ENCODE measurements at regions not wholly inside any gene's neighbourhood (a gene's known extent, or its start where the extent isn't known, plus 50 kb on each side); places are given as distances from the start of the nearest gene placed in this dataset.

DNA sequence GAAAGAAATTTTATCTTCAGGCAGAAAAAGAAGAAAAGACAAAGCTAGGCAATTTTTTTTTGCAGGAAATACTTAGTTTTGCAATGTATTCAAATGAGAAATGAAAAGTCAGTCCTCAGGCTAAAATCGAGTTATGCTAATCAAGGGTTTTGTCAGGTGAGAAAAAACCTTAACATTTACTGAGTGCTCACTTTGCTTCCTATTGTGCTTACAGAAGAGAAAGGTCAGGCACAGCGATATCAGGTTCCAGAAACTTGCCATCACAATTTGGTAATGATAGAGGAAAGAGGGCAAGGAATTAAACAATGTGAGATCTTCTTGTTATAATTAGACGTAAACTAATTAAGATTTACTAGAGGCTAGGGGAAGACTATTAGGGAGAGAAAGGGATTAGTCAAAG is 431.7 kb upstream of the CTNND2 start:
- Mint-ChIP-seq H3K36me3 (no peaks in the 10 kb centered on the region), H3K27me3 (no peaks in the 10 kb centered on the region), H3K4me1 (no peaks in the 10 kb centered on the region), H3K9me3 (peaks cover 2 to 23% (median 5%) of the 10 kb centered on the region in 3 donors), H3K27ac (no peak overlapping the region), H3K4me3 (no peak overlapping the region)

DNA sequence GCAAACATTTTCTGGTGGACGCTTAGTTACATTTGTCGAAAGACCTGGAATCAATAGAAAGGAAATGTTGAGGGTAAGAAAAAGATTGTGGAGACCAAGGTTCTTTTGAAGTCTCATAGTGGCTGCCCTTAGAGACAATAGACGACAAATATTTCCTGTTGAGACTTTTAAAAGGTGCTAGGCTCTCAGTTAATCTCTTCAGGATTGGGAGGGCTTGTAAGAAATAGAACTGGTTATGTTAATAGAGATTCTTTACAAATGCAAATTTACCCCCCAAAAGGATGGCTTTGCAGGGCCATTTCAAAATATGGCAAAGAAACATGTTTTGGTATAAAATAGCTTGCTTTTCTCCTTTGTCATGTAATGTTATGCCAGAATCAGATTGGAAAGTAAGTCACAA is 428.2 kb upstream of the CTNND2 start:
- Mint-ChIP-seq H3K27ac (no peak overlapping the region), H3K36me3 (no peaks in the 10 kb centered on the region), H3K4me3 (no peak overlapping the region)

DNA sequence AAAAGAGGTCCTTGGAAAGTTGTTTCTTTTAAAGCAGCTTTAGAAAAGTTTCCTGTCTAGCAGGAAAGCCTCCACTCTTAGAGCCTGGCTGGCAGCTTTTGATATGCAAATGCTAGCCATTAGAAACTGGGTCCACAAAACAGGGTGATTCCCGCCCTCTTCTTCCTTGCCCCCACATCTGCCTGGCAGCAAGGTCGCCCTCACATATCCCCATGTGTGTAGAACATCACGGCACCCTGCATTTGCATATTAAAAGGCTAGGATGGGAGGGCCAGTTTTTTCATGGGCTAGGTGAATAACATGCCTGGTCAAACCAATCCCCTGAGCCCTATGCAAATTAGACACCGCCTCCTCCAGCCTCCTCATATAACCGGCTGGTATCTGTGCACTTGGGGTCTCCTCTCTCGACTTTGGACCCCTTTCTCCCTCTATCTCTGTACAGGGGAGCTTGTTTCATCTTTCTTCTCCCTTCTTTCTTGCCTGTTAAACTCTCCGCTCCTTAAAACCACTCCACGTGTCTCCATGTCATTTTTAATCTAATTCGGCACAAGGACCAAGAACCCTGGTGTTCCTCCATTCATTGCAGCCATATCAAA is 426.8 kb upstream of the CTNND2 start:
- peaks cover 0 to 2% (median 0%) of the 10 kb centered on the region in 3 donors for H3K4me1 Mint-ChIP-seq
- H3K4me3 Mint-ChIP-seq = no peak overlapping the region
- H3K9me3 Mint-ChIP-seq = peaks cover 4 to 26% (median 5%) of the 10 kb centered on the region in 3 donors
- no peak overlapping the region for H3K27ac Mint-ChIP-seq
- no peaks in the 10 kb centered on the region for H3K36me3 Mint-ChIP-seq
- no peaks in the 10 kb centered on the region for H3K27me3 Mint-ChIP-seq

More for the DNA sequence above, 428.2 kb upstream of the CTNND2 start:
- Mint-ChIP-seq H3K9me3 (peaks cover 4 to 20% (median 5%) of the 10 kb centered on the region in 3 donors), H3K4me1 (peaks cover 0 to 2% (median 0%) of the 10 kb centered on the region in 3 donors), H3K27me3 (no peaks in the 10 kb centered on the region)

DNA sequence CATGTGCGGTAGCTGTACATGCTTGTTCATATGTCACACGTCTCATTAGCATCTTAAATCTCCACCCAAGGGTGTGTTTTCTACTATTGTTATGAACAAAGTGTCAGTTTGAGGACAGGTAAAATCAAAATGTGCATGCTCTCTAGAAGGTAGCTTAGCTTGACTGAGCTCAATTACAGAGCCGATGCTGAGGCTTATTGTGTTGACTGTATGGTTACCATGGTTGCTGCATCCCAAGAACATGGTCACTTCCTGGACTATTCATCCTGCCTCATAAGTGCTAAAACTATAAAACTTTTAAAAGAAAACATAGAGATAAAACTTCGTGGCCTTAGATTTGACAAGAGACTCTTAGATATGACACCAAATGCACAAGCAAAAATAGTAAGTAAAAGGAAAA is 426.1 kb upstream of the CTNND2 start:
- Mint-ChIP-seq H3K27ac (no peak overlapping the region), H3K27me3 (no peaks in the 10 kb centered on the region), H3K9me3 (peaks cover 4 to 22% (median 5%) of the 10 kb centered on the region in 3 donors), H3K36me3 (no peaks in the 10 kb centered on the region), H3K4me1 (peaks cover 0 to 2% (median 0%) of the 10 kb centered on the region in 3 donors), H3K4me3 (no peak overlapping the region)

- Mint-ChIP-seq H3K4me1 (no peaks in the 10 kb centered on the region), H3K36me3 (no peaks in the 10 kb centered on the region), H3K9me3 (peaks cover 0 to 6% (median 2%) of the 10 kb centered on the region in 3 donors), H3K27me3 (no peaks in the 10 kb centered on the region), H3K4me3 (no peak overlapping the region), H3K27ac (no peak overlapping the region)
Observed at GRCh38 chr5:12323637-12324229, 419.5 kb upstream of the CTNND2 start.

DNA sequence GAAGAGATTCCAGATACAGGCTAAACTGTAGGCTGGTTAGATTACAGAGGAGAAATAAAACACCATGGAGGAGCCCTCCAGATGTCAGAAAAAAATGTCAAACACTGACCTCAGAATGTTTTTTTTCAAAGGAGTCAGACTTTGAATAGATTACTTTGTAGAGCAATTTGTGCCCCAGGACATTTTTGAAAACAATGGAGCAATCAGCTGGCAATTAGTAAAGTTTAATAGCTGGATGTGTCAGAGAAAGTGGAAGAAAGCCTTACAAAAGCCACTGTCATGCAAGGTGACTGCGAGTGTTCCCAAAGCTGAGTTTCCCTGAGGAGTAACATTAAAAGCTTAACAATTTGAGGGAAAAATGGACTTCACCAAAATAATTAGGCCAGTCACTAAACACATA is 417.8 kb upstream of the CTNND2 start:
- Mint-ChIP-seq H3K27ac (no peak overlapping the region), H3K4me1 (no peaks in the 10 kb centered on the region), H3K4me3 (no peak overlapping the region), H3K9me3 (peaks cover 0 to 2% (median 0%) of the 10 kb centered on the region in 3 donors), H3K36me3 (no peaks in the 10 kb centered on the region), H3K27me3 (no peaks in the 10 kb centered on the region)

DNA sequence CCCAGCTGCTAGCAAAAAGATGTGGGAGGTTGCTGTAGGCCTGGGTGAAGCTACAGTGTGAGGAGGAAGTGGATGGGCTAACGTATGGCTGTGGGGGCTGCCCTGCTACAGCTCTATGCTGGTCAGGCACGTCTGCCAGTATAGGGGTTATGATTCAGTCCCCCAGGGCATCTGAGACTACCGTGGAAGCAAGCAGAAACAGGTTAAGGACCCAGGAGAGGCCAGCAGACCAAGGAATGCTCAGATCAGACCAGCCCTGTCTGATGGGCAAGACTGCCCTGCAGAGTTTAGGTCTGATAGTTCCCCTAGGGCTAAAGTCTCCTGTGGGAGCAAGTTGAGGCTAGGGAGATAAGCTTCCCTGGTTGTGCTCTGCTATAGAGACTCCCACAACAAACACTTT is 416.1 kb upstream of the CTNND2 start:
- Mint-ChIP-seq H3K36me3 (no peaks in the 10 kb centered on the region), H3K4me3 (no peak overlapping the region), H3K27me3 (no peaks in the 10 kb centered on the region), H3K27ac (no peak overlapping the region), H3K4me1 (no peaks in the 10 kb centered on the region), H3K9me3 (no peaks in the 10 kb centered on the region)

DNA sequence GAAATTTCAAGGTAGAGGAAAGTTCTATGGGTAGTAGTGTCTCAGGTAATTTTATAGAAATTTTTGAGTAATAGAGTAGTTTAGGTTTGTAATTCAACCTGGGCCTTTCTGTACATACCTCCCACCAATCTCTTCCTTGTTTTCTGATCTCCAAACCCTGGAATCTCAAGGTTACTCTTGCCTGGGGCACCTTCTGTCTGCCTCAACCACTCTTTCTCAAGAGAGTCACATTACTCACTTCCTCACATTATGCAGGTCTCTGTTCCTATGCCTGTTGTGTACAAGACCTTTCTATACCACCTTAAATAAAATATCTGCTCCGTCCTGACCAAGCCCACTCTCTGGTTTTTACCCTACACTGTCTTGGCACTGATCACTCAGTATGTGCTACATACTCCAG is 412.6 kb upstream of the CTNND2 start:
- Mint-ChIP-seq H3K36me3 (no peaks in the 10 kb centered on the region), H3K4me3 (no peak overlapping the region), H3K4me1 (no peaks in the 10 kb centered on the region), H3K27me3 (no peaks in the 10 kb centered on the region), H3K9me3 (no peaks in the 10 kb centered on the region), H3K27ac (no peak overlapping the region)

- Mint-ChIP-seq H3K4me3 (no peak overlapping the region), H3K27me3 (no peaks in the 10 kb centered on the region), H3K36me3 (no peaks in the 10 kb centered on the region), H3K9me3 (no peaks in the 10 kb centered on the region), H3K4me1 (no peaks in the 10 kb centered on the region), H3K27ac (no peak overlapping the region)
Observed at GRCh38 chr5:12315461-12315860, 411.2 kb upstream of the CTNND2 start.

DNA sequence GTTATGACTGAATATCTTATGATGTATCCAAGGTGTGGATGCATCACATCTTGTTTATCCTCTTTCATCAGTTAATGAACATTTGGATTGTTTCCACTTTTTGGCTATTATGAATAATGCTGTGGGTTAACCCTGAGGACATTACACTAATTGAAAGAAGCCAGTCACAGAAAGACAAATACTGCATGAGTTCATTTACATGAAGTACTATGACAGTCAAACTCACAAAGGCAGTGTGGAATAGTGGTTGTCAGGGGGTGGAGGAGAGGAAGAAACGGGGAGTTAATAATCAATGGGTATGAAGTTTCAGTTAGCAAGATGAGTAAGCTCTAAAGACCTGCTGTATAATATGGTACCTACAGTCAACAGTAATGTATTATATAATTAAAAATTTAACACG is 409.4 kb upstream of the CTNND2 start:
- no peaks in the 10 kb centered on the region for H3K9me3 Mint-ChIP-seq
- no peaks in the 10 kb centered on the region for H3K4me1 Mint-ChIP-seq
- H3K27me3 Mint-ChIP-seq = no peaks in the 10 kb centered on the region
- H3K4me3 Mint-ChIP-seq = no peak overlapping the region
- H3K27ac Mint-ChIP-seq = no peak overlapping the region
- no peaks in the 10 kb centered on the region for H3K36me3 Mint-ChIP-seq

- no peaks in the 10 kb centered on the region for H3K36me3 Mint-ChIP-seq
- H3K4me1 Mint-ChIP-seq = no peaks in the 10 kb centered on the region
- no peak overlapping the region for H3K4me3 Mint-ChIP-seq
- no peaks in the 10 kb centered on the region for H3K9me3 Mint-ChIP-seq
- H3K27ac Mint-ChIP-seq = no peak overlapping the region
- H3K27me3 Mint-ChIP-seq = no peaks in the 10 kb centered on the region
Observed at GRCh38 chr5:12312343-12312742, 408.1 kb upstream of the CTNND2 start.

GRCh38 chr5:12294151-12294550 is 389.9 kb upstream of the CTNND2 start:
- Mint-ChIP-seq H3K27me3 (no peaks in the 10 kb centered on the region), H3K27ac (no peak overlapping the region), H3K4me3 (no peak overlapping the region), H3K9me3 (peaks cover 2 to 22% (median 10%) of the 10 kb centered on the region in 3 donors), H3K36me3 (no peaks in the 10 kb centered on the region), H3K4me1 (no peaks in the 10 kb centered on the region)

DNA sequence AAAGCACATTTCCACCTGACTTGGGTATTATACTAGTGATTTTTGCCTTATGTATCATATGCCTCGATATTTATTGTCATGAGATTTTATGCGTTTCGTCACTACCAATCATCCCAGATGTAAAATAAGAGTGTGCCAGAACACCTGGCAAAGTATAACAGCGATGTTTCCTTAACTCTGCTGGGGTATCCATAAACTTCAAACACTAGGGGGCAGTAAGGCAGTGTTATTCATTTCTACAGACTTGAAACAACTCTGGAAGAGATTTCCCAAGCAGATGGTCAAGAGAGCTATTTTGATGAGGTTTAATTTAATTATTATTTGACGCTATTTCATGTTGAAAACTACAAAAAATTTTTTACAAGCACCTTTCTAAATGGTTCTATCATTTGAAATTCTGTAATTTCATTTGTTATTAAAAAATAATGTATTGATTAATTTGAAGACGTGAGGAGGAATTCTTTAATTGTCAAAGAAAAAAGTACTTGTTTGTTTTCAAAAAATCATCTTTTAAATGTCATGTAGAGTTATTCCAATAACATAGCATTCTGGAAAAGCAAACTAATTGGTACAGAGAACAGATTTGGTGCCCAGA is 388.5 kb upstream of the CTNND2 start:
- Mint-ChIP-seq H3K27me3 (no peaks in the 10 kb centered on the region), H3K4me3 (no peak overlapping the region), H3K36me3 (no peaks in the 10 kb centered on the region), H3K4me1 (no peaks in the 10 kb centered on the region), H3K9me3 (peaks cover 2 to 22% (median 11%) of the 10 kb centered on the region in 3 donors), H3K27ac (no peak overlapping the region)

DNA sequence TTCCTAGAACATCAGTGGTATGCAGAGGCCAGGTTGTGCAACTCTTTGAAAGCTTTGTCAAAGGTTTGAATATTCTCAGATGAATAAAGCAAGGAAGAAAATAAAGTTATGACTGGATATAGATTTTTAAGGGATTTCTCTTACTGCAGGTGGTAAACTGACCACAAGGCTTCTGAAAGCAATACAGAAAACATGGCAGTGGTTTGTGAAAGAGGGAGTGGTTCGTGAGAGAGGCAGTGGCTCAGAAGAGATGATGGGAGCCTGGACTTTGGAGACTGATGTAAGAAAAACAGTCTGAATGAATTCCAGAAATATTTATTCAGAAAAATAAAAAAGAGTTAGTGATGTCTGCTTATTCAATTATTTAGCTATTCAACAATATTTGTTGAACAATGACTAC is 380.4 kb upstream of the CTNND2 start:
- Mint-ChIP-seq H3K4me3 (no peak overlapping the region), H3K4me1 (no peaks in the 10 kb centered on the region), H3K9me3 (peaks cover 1 to 7% (median 5%) of the 10 kb centered on the region in 3 donors), H3K36me3 (no peaks in the 10 kb centered on the region), H3K27ac (peak overlapping the region in 1 of 3 donors; percentile 28), H3K27me3 (no peaks in the 10 kb centered on the region)

DNA sequence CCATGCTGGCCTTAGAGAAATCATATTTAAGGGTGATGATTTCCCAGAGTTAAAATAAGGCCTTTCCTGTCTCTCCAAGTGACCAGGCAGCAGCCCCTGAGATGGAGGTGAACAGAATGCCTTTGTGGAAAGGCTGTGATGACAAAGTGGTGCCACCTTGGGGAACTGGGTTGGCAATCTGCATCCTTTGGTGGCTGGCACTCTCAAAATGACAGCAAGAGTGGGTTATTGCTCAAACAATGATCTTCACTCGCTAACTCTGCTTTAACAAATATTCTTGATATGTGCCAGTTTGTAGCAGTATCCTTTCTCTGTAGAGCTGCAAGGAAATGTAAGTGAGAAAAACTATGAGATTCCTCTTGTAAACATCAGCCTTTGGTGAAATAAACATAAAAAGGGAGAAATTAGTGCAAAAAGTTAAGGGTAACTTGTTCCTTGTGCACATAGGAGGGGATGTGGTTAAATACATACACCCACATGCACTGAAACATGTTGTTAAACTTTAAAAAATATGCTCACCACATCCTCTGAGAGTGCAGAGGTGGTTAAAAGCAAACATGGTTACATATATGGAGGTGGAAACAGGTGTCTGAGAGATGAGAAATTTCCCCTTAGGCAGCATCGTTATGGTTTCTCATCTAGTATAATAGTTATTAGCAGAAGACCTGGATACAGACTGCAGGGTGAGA is 373.4 kb upstream of the CTNND2 start:
- H3K27me3 Mint-ChIP-seq = no peaks in the 10 kb centered on the region
- no peaks in the 10 kb centered on the region for H3K36me3 Mint-ChIP-seq
- no peak overlapping the region for H3K4me3 Mint-ChIP-seq
- peaks cover 1 to 4% (median 2%) of the 10 kb centered on the region in 3 donors for H3K9me3 Mint-ChIP-seq
- H3K4me1 Mint-ChIP-seq = no peaks in the 10 kb centered on the region
- no peak overlapping the region for H3K27ac Mint-ChIP-seq

Data from IgD-negative memory B cell (primary cell).